GM19025 (cell line): ENCODE measurements at regions not wholly inside any gene's neighbourhood (a gene's known extent, or its start where the extent isn't known, plus 50 kb on each side); places are given as distances from the start of the nearest gene placed in this dataset.
"Not testable (repeated sequence)": the region's sequence is repeated elsewhere in the genome, so short reads cannot be mapped to it uniquely, and the experiment has no call there.

Source experiments
- ATAC-seq: cut with Tn5 transposase; IDR thresholded peaks from one replicate; pipeline ENCODE4 v1.9.1; 2021; ENCODE audit warnings: mild to moderate bottlenecking, low read depth, moderate library complexity; ENCODE audit not compliant: unreplicated experiment

DNA sequence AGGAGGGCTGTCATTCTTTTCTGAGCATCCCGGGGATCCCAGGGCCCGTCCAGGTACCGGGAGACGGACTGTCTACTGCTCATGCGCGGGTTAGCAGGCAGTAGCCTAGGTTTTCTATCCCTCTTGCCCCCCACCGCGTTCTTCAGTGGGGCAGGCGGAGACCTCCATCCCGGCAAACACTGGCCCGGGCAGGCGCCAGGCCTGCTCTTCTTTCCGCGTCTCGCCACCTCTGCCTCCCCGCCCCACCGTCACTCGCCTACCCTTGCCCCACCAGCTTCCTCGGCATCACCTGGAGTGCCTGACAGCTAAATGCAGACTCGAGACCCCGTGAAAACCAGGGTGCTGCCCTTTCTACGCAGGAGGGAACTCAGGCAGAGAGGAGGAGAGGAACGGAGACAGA is 1937.7 kb upstream of the DEFB115 start:
- no peak for ATAC-seq

- not testable (repeated sequence) for ATAC-seq
Measured at GRCh38 chr20:29320216-29320949, 1937.1 kb upstream of the DEFB115 start.

- ATAC-seq: not testable (repeated sequence)
Measured at GRCh38 chr20:29323631-29324515, 1933.6 kb upstream of the DEFB115 start.

GRCh38 chr20:29324516-29325303 is 1932.8 kb upstream of the DEFB115 start:
- not testable (repeated sequence) for ATAC-seq

DNA sequence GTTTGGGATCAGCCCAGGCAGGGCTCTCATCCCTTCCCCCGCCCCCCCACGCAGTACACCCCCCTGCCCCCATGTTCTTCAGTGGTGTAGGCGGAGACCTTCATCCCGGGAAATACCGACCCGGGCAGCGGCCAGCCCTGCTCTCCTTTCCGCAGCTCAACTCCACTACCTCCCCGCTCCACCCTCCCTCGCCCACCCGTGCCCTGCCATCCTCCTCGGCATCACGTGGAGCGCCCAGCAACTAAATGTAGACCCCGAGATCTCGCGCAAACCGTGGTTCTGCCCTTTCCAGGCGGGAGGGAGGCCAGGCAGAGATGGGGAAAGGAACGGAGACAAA is 1932.2 kb upstream of the DEFB115 start:
- ATAC-seq: no peak

DNA sequence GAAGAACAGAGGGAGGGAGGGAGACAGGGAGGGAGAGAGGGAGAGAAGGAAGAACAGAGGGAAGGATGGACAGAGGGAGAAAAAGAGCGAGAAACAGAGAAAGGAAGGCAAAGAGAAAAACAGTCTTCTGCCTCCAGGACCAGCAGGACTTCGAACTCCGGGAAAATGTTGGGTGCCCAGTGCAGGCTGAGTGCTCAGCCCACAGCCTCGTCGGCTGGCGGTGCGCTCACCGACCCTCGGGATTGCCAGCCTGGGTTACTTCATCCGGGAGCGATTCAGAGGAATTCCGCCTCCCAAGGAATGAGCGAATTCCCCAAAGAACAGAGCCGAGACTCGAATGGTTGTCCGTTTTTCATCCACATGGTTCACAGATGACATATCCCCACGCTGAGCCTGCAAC is 1931.7 kb upstream of the DEFB115 start:
- ATAC-seq: not testable (repeated sequence)

GRCh38 chr20:29326376-29327070 is 1930.9 kb upstream of the DEFB115 start:
- ATAC-seq: no peak

DNA sequence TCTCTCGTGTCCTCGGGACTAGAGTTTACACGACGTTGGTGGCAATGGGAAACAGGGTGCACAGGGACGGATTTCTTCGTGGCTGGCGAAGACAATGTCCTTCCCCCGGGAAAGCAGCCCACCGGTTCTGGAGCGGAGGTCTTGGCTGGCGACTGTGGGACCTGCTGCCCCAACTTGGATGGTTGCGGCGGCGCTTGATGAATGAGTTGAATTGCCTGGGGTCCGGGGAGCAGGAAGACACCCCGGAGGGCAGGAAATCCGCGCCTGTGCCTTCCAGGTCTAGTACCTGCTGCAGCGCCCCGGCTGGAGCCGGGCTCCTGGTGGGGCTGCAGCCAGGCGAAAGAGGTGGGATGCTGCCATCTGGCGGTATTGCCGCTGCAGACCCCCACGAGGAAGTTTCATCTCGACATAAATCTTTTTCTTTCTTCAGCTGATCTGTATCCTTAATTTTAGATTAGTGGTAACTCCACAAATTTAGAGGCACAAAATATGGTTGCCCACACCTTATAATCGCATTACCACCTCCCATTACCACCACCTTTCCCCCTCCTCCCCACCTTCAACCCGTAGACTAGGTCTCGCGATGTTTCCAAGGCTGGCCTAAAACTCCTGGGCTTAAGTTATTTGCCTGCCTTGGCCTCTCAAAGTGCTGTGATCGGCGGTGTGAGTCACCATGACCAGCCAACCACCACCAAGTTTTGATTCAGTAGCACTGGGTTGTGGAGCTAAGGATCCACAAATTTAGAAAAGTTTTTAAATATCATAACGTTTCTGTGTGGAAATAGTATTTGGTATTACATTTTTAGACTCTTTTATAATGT is 1929.7 kb upstream of the DEFB115 start:
- not testable (repeated sequence) for ATAC-seq

GRCh38 chr20:29330429-29331115 is 1926.9 kb upstream of the DEFB115 start:
- ATAC-seq: not testable (repeated sequence)

DNA sequence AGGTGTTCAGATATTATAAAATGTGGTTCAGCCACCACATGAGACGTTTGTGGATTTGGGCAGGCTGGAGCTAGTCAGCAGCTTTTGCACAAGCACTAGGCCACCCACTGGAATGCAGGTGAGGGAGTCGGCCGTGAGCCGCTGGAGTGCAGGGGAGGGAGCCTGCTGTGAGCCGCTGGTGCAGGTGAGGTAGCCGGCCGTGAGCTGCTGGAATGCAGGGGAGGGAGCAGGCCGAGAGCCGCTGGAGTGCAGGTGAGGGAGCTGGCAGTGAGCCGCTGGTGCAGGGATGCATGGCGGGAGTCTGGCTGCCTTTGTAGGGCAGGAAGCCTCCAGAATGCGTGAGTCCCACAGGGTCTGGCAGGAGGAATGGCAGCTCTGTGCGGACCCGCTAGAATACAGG is 1907.6 kb upstream of the DEFB115 start:
- ATAC-seq: no peak

- ATAC-seq: not testable (repeated sequence)
Measured at GRCh38 chr20:29375937-29376336, 1881.5 kb upstream of the DEFB115 start.

DNA sequence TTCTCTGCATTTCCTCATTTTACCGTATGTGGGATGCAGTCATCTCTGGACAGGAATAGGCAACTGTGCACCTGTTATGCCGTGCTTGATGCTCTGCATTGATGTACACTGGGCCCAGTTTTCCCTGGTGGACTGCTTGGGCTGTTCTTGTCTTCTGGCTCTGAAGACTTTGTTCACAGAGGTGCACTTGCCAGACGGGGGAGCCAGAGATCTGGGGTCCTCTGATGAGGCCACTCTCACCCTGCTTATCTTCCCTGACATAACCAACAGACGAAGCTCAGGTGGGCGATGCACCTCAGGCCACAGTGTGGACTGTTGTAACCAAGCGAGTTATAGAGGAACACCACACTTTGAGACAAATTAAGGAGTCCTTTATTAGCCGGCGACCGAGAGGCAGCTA is 1864.6 kb upstream of the DEFB115 start:
- ATAC-seq: not testable (repeated sequence)

- ATAC-seq: no peak
Measured at GRCh38 chr20:29408034-29408695, 1849.3 kb upstream of the DEFB115 start.

DNA sequence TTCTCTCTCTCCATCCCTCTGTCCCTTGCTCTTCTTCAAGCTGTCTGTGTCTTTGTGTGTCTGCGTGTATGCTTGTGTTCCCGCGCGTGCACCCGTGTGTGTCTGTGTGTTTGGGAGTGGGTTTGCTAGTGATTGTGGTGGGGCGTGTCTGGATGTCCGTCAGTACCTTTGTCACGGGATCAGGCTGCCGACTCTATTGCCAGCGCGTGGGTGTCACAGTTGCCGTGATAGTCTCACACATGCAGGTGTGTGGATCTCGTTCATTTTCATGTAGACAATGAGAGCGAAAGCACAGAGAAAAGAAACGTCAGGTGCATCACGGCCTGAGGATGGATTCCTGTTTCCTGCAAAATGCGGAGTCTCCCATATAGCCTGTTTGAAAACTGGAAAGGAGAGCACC is 1848.8 kb upstream of the DEFB115 start:
- ATAC-seq: not testable (repeated sequence)

DNA sequence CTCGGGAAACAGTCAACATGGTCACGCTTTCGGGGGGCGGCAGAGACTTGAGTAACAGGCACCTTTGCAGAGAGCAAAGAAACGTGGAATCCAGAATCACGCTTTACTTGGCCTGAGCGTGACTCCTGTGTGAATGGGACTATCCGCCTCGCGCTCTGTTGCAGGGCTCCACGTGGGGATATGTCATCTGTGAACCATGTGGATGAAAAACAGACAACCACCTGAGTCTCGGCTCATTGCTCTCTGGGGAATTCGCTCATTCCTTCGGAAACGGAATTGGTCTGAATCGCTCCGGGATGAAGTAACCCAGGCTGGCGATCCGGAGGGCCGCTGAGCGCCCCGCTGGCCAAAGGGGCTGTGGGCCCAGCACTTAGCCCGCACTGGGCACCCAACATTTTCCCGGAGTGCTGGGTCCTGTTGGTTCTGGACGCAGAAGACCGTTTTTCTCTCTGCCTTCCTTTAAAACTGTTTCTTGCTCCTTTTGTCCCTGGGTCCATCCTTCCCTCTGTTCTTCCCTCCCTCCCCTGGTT is 1848.2 kb upstream of the DEFB115 start:
- ATAC-seq: not testable (repeated sequence)

GRCh38 chr20:29409833-29410805 is 1847.3 kb upstream of the DEFB115 start:
- no peak for ATAC-seq
